Neural progenitor cell (in vitro differentiated cells): ENCODE measurements at regions not wholly inside any gene's neighbourhood (a gene's known extent, or its start where the extent isn't known, plus 50 kb on each side); places are given as distances from the start of the nearest gene placed in this dataset.
A peak's percentile ranks its signal among the peaks of the same experiment; 100 is the strongest.

Source experiments
- DNase-seq: peaks from one replicate; pipeline ENCODE4 v3.0.0-alpha.2; 2016; ENCODE audit warnings: low spot score
- H2AFZ ChIP-seq: fragments of 200-600 bp; sonication (generic); replicated peaks from 2 replicates; pipeline ENCODE4 v1.6.1; 2016; ENCODE audit warnings: antibody characterized with exemption
- H3F3A ChIP-seq: fragments of 200-600 bp; sonication (generic); 2 replicates; pipeline ENCODE4 v1.6.1; 2016; ENCODE audit warnings: antibody characterized with exemption, low read depth
- H3K27ac ChIP-seq: fragments of 200-600 bp; sonication (generic); 2 replicates; pipeline ENCODE4 v1.5.1; 2016; ENCODE audit warnings: mild to moderate bottlenecking
- H3K27me3 ChIP-seq: fragments of 200-600 bp; sonication (generic); 2 replicates; pipeline ENCODE4 v1.6.1; 2016; ENCODE audit warnings: mild to moderate bottlenecking, moderate library complexity
- H3K36me3 ChIP-seq: fragments of 200-600 bp; sonication (generic); 2 replicates; pipeline ENCODE4 v1.5.1; 2016
- H3K4me1 ChIP-seq: fragments of 200-600 bp; sonication (generic); 2 replicates; pipeline ENCODE4 v1.6.1; 2016; ENCODE audit warnings: mixed run types
- H3K4me2 ChIP-seq: fragments of 200-600 bp; sonication (generic); 2 replicates; pipeline ENCODE4 v1.6.1; 2016
- H3K4me3 ChIP-seq: fragments of 200-600 bp; sonication (generic); 2 replicates; pipeline ENCODE4 v1.5.1; 2016
- H3K79me2 ChIP-seq: fragments of 200-600 bp; sonication (generic); 2 replicates; pipeline ENCODE4 v1.6.1; 2016; ENCODE audit warnings: low read depth
- H3K9ac ChIP-seq: fragments of 200-600 bp; sonication (generic); 2 replicates; pipeline ENCODE4 v1.6.1; 2016
- H3K9me3 ChIP-seq: fragments of 200-600 bp; sonication (generic); 2 replicates; pipeline ENCODE4 v1.5.1; 2016; ENCODE audit warnings: low read depth
- H4K20me1 ChIP-seq: fragments of 200-600 bp; sonication (generic); 2 replicates; pipeline ENCODE4 v1.6.1; 2016; ENCODE audit warnings: low read depth
- H3K27ac Mint-ChIP-seq: 3 replicates; pipeline ENCODE4 v1.8.0; 2021; ENCODE audit warnings: mixed read lengths
- H3K27me3 Mint-ChIP-seq: 2 replicates; pipeline ENCODE4 v1.8.0; 2022; ENCODE audit warnings: low read depth, mild to moderate bottlenecking, inconsistent platforms, moderate library complexity, mixed read lengths; ENCODE audit not compliant: insufficient read depth
- H3K36me3 Mint-ChIP-seq: 3 replicates; pipeline ENCODE4 v1.8.0; 2021; ENCODE audit warnings: mixed read lengths
- H3K4me1 Mint-ChIP-seq: 3 replicates; pipeline ENCODE4 v1.8.0; 2021; ENCODE audit warnings: mixed read lengths
- H3K4me3 Mint-ChIP-seq: 3 replicates; pipeline ENCODE4 v1.8.0; 2021; ENCODE audit warnings: mild to moderate bottlenecking, moderate library complexity, mixed read lengths
- H3K9me3 Mint-ChIP-seq: 3 replicates; pipeline ENCODE4 v1.8.0; 2020; ENCODE audit warnings: mixed read lengths
- EZH2 ChIP-seq: fragments of 200-600 bp; sonication (generic); IDR thresholded peaks from 2 replicates; pipeline ENCODE4 v1.6.1; 2017; ENCODE audit warnings: antibody characterized with exemption, mild to moderate bottlenecking, moderate library complexity
- EZH2phosphoT487 ChIP-seq: fragments of 200-600 bp; sonication (generic); IDR thresholded peaks from 2 replicates; pipeline ENCODE4 v1.6.1; 2017; ENCODE audit warnings: antibody characterized with exemption
- TF ChIP-seq, protein P1 (sequence below): fragments of 200-600 bp; sonication (generic); IDR thresholded peaks from 2 replicates; pipeline ENCODE4 v1.5.1; 2017; ENCODE audit warnings: antibody characterized with exemption, mild to moderate bottlenecking

DNA sequence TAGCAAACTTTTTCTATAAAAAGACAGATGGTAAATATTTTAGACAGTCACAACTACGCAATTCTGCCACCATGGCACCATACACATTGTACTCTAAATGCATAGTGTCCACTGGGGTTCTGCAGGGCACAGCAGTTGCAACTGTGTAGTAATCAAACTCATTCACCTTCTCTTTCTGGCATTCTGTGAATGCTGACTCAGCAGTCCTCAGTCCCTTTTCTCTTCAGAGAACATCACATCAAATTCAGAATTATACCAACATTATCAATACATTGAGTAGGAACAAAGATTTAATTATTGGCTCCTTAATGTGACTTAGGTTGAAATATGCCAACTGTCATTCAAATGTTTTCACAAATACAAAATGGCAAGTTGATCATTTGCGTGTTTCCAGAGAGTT is 74.2 kb upstream of the N4BP1 start:
- peaks cover 16% of the 10 kb centered on the region for H3K27me3 Mint-ChIP-seq
- no peak overlapping the region for H3K27ac Mint-ChIP-seq
- Histone ChIP-seq H3K27ac (no peak overlapping the region), H3K27me3 (no peaks in the 10 kb centered on the region), H3F3A (peaks cover 11% of the 10 kb centered on the region), H3K79me2 (no peaks in the 10 kb centered on the region), H3K4me2 (no peak overlapping the region), H3K4me3 (no peak overlapping the region), H3K9me3 (no peaks in the 10 kb centered on the region), H2AFZ (no peak overlapping the region), H4K20me1 (peaks cover 10% of the 10 kb centered on the region), H3K4me1 (peaks cover 23% of the 10 kb centered on the region), H3K36me3 (no peaks in the 10 kb centered on the region), H3K9ac (no peak overlapping the region)
- peaks cover 10% of the 10 kb centered on the region for H3K4me1 Mint-ChIP-seq
- no peak overlapping the region for H3K4me3 Mint-ChIP-seq
- H3K36me3 Mint-ChIP-seq: no peaks in the 10 kb centered on the region
- TF ChIP-seq, protein P1, sequence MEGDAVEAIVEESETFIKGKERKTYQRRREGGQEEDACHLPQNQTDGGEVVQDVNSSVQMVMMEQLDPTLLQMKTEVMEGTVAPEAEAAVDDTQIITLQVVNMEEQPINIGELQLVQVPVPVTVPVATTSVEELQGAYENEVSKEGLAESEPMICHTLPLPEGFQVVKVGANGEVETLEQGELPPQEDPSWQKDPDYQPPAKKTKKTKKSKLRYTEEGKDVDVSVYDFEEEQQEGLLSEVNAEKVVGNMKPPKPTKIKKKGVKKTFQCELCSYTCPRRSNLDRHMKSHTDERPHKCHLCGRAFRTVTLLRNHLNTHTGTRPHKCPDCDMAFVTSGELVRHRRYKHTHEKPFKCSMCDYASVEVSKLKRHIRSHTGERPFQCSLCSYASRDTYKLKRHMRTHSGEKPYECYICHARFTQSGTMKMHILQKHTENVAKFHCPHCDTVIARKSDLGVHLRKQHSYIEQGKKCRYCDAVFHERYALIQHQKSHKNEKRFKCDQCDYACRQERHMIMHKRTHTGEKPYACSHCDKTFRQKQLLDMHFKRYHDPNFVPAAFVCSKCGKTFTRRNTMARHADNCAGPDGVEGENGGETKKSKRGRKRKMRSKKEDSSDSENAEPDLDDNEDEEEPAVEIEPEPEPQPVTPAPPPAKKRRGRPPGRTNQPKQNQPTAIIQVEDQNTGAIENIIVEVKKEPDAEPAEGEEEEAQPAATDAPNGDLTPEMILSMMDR: no peak
- TF ChIP-seq EZH2phosphoT487: no peak
- no peak for TF ChIP-seq EZH2
- DNase-seq: no peak
- H3K9me3 Mint-ChIP-seq: no peaks in the 10 kb centered on the region

DNA sequence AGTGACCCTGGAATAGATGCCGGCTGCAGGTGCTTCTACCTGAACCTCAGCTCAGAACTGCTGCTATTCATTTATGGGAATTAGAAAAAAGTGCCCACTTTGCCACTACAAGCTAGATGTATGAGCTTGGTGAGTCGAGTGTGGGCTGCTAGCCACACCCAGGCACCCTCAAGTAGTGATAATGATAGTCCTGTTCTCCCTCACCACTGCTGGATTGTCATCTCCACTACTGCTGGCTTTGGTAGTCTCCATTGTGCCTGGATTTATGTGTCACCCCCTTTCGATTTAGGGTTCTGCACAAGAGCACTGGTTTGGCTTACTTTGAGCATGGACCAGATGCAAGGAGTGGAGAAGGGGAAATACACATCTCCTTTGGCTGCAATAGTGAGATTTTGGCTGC is 73.0 kb upstream of the N4BP1 start:
- H3K27ac ChIP-seq: no peak overlapping the region
- H3K4me1 ChIP-seq: peaks cover 12% of the 10 kb centered on the region
- TF ChIP-seq, protein P1: no peak
- TF ChIP-seq EZH2phosphoT487 (no peak), EZH2 (no peak)
- no peaks in the 10 kb centered on the region for H3K9me3 ChIP-seq
- no peak overlapping the region for H2AFZ ChIP-seq
- Mint-ChIP-seq H3K27me3 (peaks cover 14% of the 10 kb centered on the region), H3K9me3 (no peaks in the 10 kb centered on the region), H3K4me3 (no peak overlapping the region), H3K4me1 (no peaks in the 10 kb centered on the region), H3K27ac (no peak overlapping the region), H3K36me3 (no peaks in the 10 kb centered on the region)
- no peak for DNase-seq
- no peak overlapping the region for H3K4me3 ChIP-seq
- no peaks in the 10 kb centered on the region for H3K79me2 ChIP-seq
- no peak overlapping the region for H3K9ac ChIP-seq
- H4K20me1 ChIP-seq: no peaks in the 10 kb centered on the region
- H3K4me2 ChIP-seq: no peak overlapping the region
- H3K36me3 ChIP-seq: no peaks in the 10 kb centered on the region
- peaks cover 3% of the 10 kb centered on the region for H3F3A ChIP-seq
- no peaks in the 10 kb centered on the region for H3K27me3 ChIP-seq

DNA sequence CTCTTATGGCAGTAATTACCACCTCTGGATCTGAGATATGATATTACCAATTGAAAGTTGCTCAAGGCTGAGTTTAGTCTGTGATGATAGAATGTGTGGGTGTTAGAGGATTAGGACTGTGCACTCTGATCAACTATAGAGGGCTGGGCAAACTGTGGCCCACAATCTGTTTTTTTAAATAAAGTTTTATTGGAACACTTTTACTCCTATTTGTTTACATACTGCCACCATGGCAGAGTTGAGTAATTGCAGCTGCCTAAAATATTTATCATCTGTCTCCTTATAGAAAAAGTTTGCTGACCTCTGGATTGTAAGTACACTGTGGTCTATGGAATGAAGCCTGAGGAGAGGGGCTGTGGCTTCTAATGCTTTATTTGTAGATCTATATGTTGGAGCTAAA is 71.5 kb upstream of the N4BP1 start:
- Histone ChIP-seq H3K4me2 (no peak overlapping the region), H3K79me2 (no peaks in the 10 kb centered on the region), H3K27ac (no peak overlapping the region), H3K4me3 (no peak overlapping the region), H4K20me1 (no peaks in the 10 kb centered on the region), H3K36me3 (no peaks in the 10 kb centered on the region), H3F3A (no peaks in the 10 kb centered on the region), H3K9me3 (no peaks in the 10 kb centered on the region), H3K9ac (no peak overlapping the region), H2AFZ (no peak overlapping the region), H3K27me3 (no peaks in the 10 kb centered on the region), H3K4me1 (peaks cover 8% of the 10 kb centered on the region)
- no peak overlapping the region for H3K4me3 Mint-ChIP-seq
- H3K27ac Mint-ChIP-seq: no peak overlapping the region
- H3K36me3 Mint-ChIP-seq: no peaks in the 10 kb centered on the region
- no peak for TF ChIP-seq EZH2phosphoT487
- TF ChIP-seq, protein P1: no peak
- TF ChIP-seq EZH2: no peak
- no peaks in the 10 kb centered on the region for H3K4me1 Mint-ChIP-seq
- H3K9me3 Mint-ChIP-seq: no peaks in the 10 kb centered on the region
- peaks cover 11% of the 10 kb centered on the region for H3K27me3 Mint-ChIP-seq
- DNase-seq: no peak

DNA sequence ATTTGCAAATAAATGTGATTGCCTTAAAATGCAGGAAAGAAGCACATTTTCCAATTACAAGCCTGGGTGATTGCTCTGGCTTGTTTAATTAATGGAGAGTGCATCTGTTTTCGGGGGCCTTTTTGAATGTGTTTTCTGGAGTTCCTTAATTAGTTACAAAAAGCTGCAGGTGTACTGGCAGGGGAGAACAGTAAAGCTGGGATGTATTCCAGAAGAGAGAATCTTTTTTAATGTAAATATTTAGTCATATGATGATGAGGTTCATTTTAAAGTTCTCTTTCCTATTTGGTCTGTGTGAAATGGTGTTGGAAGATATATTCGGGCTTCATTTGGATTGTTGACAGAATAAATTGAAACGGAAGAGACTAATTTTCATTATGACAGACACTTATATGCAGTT is 70.9 kb upstream of the N4BP1 start:
- TF ChIP-seq EZH2phosphoT487: no peak
- TF ChIP-seq EZH2: no peak
- TF ChIP-seq, protein P1: no peak
- H3K36me3 Mint-ChIP-seq: no peaks in the 10 kb centered on the region
- H3K79me2 ChIP-seq: no peaks in the 10 kb centered on the region
- H3K9me3 Mint-ChIP-seq: no peaks in the 10 kb centered on the region
- H3K9me3 ChIP-seq: no peaks in the 10 kb centered on the region
- H3K27ac ChIP-seq: peak overlapping the region; percentile 26
- no peak overlapping the region for H3K27ac Mint-ChIP-seq
- H3K27me3 ChIP-seq: no peaks in the 10 kb centered on the region
- H3K4me3 ChIP-seq: no peak overlapping the region
- peaks cover 8% of the 10 kb centered on the region for H3K4me1 ChIP-seq
- H2AFZ ChIP-seq: no peak overlapping the region
- H4K20me1 ChIP-seq: no peaks in the 10 kb centered on the region
- no peak overlapping the region for H3K9ac ChIP-seq
- H3K27me3 Mint-ChIP-seq: peaks cover 14% of the 10 kb centered on the region
- no peaks in the 10 kb centered on the region for H3K4me1 Mint-ChIP-seq
- peak overlapping the region; percentile 30 for H3K4me2 ChIP-seq
- H3F3A ChIP-seq: no peaks in the 10 kb centered on the region
- no peaks in the 10 kb centered on the region for H3K36me3 ChIP-seq
- H3K4me3 Mint-ChIP-seq: no peak overlapping the region
- DNase-seq: no peak
